C4-2B (cell line): ENCODE measurements at regions not wholly inside any gene's neighbourhood (a gene's known extent, or its start where the extent isn't known, plus 50 kb on each side); places are given as distances from the start of the nearest gene placed in this dataset.

Experiments
- ZFX ChIP-seq: fragments of 450-650 bp; IDR thresholded peaks from 2 replicates; pipeline ENCODE4 v1.6.1; 2017
- TF ChIP-seq, protein P1 (sequence below): fragments of 450-650 bp; conservative IDR thresholded peaks from 2 replicates; pipeline ENCODE4 v1.5.1; 2017; ENCODE audit warnings: mild to moderate bottlenecking

DNA sequence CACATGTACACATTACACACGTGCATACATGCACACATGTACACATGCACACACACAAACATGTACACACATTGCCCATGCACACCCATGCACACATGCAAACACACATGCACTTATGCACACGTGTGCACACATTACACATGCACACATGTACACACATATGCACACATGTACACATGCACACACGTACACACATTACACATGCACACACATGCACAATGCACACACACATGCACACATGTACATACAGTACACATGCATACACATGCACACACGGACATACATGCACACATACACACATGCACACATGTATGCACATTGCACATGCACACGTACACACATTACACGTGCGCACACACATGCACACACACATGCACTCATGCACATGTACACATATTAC lies 95.3 kb upstream of the TTC34 start:
- TF ChIP-seq, protein P1, sequence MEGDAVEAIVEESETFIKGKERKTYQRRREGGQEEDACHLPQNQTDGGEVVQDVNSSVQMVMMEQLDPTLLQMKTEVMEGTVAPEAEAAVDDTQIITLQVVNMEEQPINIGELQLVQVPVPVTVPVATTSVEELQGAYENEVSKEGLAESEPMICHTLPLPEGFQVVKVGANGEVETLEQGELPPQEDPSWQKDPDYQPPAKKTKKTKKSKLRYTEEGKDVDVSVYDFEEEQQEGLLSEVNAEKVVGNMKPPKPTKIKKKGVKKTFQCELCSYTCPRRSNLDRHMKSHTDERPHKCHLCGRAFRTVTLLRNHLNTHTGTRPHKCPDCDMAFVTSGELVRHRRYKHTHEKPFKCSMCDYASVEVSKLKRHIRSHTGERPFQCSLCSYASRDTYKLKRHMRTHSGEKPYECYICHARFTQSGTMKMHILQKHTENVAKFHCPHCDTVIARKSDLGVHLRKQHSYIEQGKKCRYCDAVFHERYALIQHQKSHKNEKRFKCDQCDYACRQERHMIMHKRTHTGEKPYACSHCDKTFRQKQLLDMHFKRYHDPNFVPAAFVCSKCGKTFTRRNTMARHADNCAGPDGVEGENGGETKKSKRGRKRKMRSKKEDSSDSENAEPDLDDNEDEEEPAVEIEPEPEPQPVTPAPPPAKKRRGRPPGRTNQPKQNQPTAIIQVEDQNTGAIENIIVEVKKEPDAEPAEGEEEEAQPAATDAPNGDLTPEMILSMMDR: no peak
- TF ChIP-seq ZFX: no peak
